Hepatocyte (in vitro differentiated cells): ENCODE measurements at regions not wholly inside any gene's neighbourhood (a gene's known extent, or its start where the extent isn't known, plus 50 kb on each side); places are given as distances from the start of the nearest gene placed in this dataset.

Experiments
- DNase-seq: peaks from one replicate; pipeline ENCODE4 v3.0.0-alpha.2; 2016; ENCODE audit warnings: low spot score
- H2AFZ ChIP-seq: fragments of 200-600 bp; sonication (generic); 2 replicates; pipeline ENCODE4 v1.6.0; 2016; ENCODE audit warnings: antibody characterized with exemption, mild to moderate bottlenecking
- H3K27ac ChIP-seq: fragments of 200-600 bp; sonication (generic); 2 replicates; pipeline ENCODE4 v1.5.1; 2016; ENCODE audit warnings: mild to moderate bottlenecking
- H3K27me3 ChIP-seq: fragments of 200-600 bp; sonication (generic); 2 replicates; pipeline ENCODE4 v1.6.1; 2016
- H3K36me3 ChIP-seq: fragments of 200-600 bp; sonication (generic); replicated peaks from 2 replicates; pipeline ENCODE4 v1.5.1; 2016; ENCODE audit warnings: low read depth; ENCODE audit not compliant: insufficient read depth
- H3K4me1 ChIP-seq: fragments of 200-600 bp; sonication (generic); 2 replicates; pipeline ENCODE4 v1.5.1; 2016; ENCODE audit warnings: mild to moderate bottlenecking, moderate library complexity; ENCODE audit not compliant: insufficient read depth
- H3K4me2 ChIP-seq: fragments of 200-600 bp; sonication (generic); 2 replicates; pipeline ENCODE4 v1.6.0; 2016
- H3K4me3 ChIP-seq: fragments of 200-600 bp; sonication (generic); 2 replicates; pipeline ENCODE4 v1.5.1; 2016; ENCODE audit warnings: mild to moderate bottlenecking
- H3K79me2 ChIP-seq: fragments of 200-600 bp; sonication (generic); 2 replicates; pipeline ENCODE4 v1.6.0; 2017; ENCODE audit warnings: mild to moderate bottlenecking
- H3K9me2 ChIP-seq: fragments of 200-600 bp; sonication (generic); replicated peaks from 2 replicates; pipeline ENCODE4 v1.6.0; 2017; ENCODE audit warnings: mild to moderate bottlenecking; ENCODE audit not compliant: insufficient read depth
- H3K9me3 ChIP-seq: fragments of 200-600 bp; sonication (generic); 2 replicates; pipeline ENCODE4 v1.5.1; 2016; ENCODE audit warnings: low read depth, mild to moderate bottlenecking
- H4K20me1 ChIP-seq: fragments of 200-600 bp; sonication (generic); 2 replicates; pipeline ENCODE4 v1.6.0; 2016; ENCODE audit warnings: mild to moderate bottlenecking; ENCODE audit not compliant: insufficient read depth, poor library complexity, severe bottlenecking
- CTCF ChIP-seq: fragments of 200-600 bp; sonication (generic); IDR thresholded peaks from 2 replicates; pipeline ENCODE4 v1.5.1; 2016; ENCODE audit warnings: antibody characterized with exemption, mild to moderate bottlenecking; ENCODE audit not compliant: poor library complexity
- EZH2 ChIP-seq: fragments of 200-600 bp; sonication (generic); IDR thresholded peaks from 2 replicates; pipeline ENCODE4 v1.6.1; 2016; ENCODE audit warnings: antibody characterized with exemption, mild to moderate bottlenecking, borderline replicate concordance
- EZH2phosphoT487 ChIP-seq: fragments of 200-600 bp; sonication (generic); IDR thresholded peaks from one replicate; pipeline ENCODE4 v1.6.1; 2018; ENCODE audit warnings: antibody characterized with exemption, mild to moderate bottlenecking, low read depth, moderate library complexity; ENCODE audit not compliant: unreplicated experiment, severe bottlenecking
- WGBS: methylation state at CpG from one replicate; pipeline ENCODE4 v1.1.6; 2016; ENCODE audit warnings: low lambda C conversion rate; ENCODE audit errors: missing lambda C conversion rate; 5-methylcytosine and 5-hydroxymethylcytosine counted together

- TF ChIP-seq EZH2 (no peak), EZH2phosphoT487 (no peak), CTCF (no peak)
- Histone ChIP-seq H3K9me2 (no peaks in the 10 kb centered on the region), H3K27ac (no peak overlapping the region), H3K9me3 (no peaks in the 10 kb centered on the region), H3K4me1 (no peaks in the 10 kb centered on the region), H4K20me1 (no peaks in the 10 kb centered on the region), H3K27me3 (no peaks in the 10 kb centered on the region), H3K79me2 (no peaks in the 10 kb centered on the region), H2AFZ (no peak overlapping the region), H3K4me2 (no peak overlapping the region), H3K4me3 (no peak overlapping the region), H3K36me3 (no peaks in the 10 kb centered on the region)
- WGBS = 73% methylated on average over 1 of the region's 1 CpG
- no peak for DNase-seq
Observed at GRCh38 chr11:104731890-104732289, 166.4 kb downstream of the CASP12 start.

- Histone ChIP-seq H3K36me3 (no peaks in the 10 kb centered on the region), H3K27ac (no peak overlapping the region), H3K4me2 (no peak overlapping the region), H3K9me2 (no peaks in the 10 kb centered on the region), H3K79me2 (no peaks in the 10 kb centered on the region), H3K4me1 (peaks cover 10% of the 10 kb centered on the region), H2AFZ (no peak overlapping the region), H3K4me3 (no peak overlapping the region), H3K27me3 (no peaks in the 10 kb centered on the region), H3K9me3 (no peaks in the 10 kb centered on the region), H4K20me1 (no peaks in the 10 kb centered on the region)
- DNase-seq = no peak
- WGBS = 79% methylated on average over 6 of the region's 6 CpGs
- TF ChIP-seq EZH2phosphoT487 = no peak
- TF ChIP-seq EZH2 = no peak
- no peak for TF ChIP-seq CTCF
Observed at GRCh38 chr11:104728927-104729326, 169.3 kb downstream of the CASP12 start.

GRCh38 chr11:104727768-104728167, 170.5 kb downstream of the CASP12 start:
- Histone ChIP-seq H2AFZ (no peak overlapping the region), H3K4me2 (no peak overlapping the region), H3K4me3 (no peak overlapping the region), H3K36me3 (no peaks in the 10 kb centered on the region), H3K79me2 (no peaks in the 10 kb centered on the region), H3K9me3 (no peaks in the 10 kb centered on the region), H3K27me3 (no peaks in the 10 kb centered on the region), H4K20me1 (no peaks in the 10 kb centered on the region), H3K27ac (no peak overlapping the region), H3K4me1 (peaks cover 10% of the 10 kb centered on the region), H3K9me2 (no peaks in the 10 kb centered on the region)
- no peak for TF ChIP-seq EZH2
- no peak for TF ChIP-seq EZH2phosphoT487
- TF ChIP-seq CTCF = no peak
- DNase-seq = no peak
- 58% methylated on average over 2 of the region's 2 CpGs for WGBS

DNA sequence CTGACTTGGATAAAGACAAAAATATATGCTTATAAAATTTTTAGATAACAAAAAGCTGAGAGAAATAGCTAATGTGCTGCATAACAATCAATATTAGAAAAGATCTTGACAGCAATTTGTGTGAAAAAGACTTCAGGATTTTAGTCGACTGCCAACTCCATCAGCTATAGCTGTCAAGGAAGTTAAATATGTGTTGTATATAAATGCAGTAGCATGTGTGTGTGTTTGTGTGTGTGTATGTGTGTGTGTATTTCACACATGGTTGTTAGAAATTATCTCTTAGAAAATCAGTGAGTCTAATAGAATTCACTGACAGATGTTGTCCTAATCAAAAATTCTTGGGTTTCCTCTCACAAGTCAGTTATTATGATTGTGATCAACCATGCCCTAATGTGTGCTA, 171.2 kb downstream of the CASP12 start:
- Histone ChIP-seq H3K79me2 (no peaks in the 10 kb centered on the region), H3K4me2 (no peak overlapping the region)

More for the DNA sequence above, 171.2 kb downstream of the CASP12 start:
- no peaks in the 10 kb centered on the region for H4K20me1 ChIP-seq
- H3K9me3 ChIP-seq = no peaks in the 10 kb centered on the region
- TF ChIP-seq EZH2phosphoT487 = no peak
- TF ChIP-seq CTCF = no peak
- TF ChIP-seq EZH2 = no peak
- no peaks in the 10 kb centered on the region for H3K36me3 ChIP-seq
- no peak for DNase-seq
- H3K27me3 ChIP-seq = no peaks in the 10 kb centered on the region
- no peaks in the 10 kb centered on the region for H3K9me2 ChIP-seq
- no peak overlapping the region for H2AFZ ChIP-seq
- no peak overlapping the region for H3K4me3 ChIP-seq
- H3K4me1 ChIP-seq = peaks cover 10% of the 10 kb centered on the region
- H3K27ac ChIP-seq = no peak overlapping the region
- WGBS = 83% methylated on average over 1 of the region's 1 CpG
